Superior temporal gyrus (tissue), 1 donor: ENCODE measurements at regions not wholly inside any gene's neighbourhood (a gene's known extent, or its start where the extent isn't known, plus 50 kb on each side); places are given as distances from the start of the nearest gene placed in this dataset.

Experiments
- DNase-seq: peaks from one replicate; pipeline ENCODE4 v3.0.0-alpha.2; 2016; ENCODE audit errors: extremely low spot score

GRCh38 chr6:123747515-123747914, 56.1 kb upstream of the NKAIN2 start:
- DNase-seq: no peak

DNA sequence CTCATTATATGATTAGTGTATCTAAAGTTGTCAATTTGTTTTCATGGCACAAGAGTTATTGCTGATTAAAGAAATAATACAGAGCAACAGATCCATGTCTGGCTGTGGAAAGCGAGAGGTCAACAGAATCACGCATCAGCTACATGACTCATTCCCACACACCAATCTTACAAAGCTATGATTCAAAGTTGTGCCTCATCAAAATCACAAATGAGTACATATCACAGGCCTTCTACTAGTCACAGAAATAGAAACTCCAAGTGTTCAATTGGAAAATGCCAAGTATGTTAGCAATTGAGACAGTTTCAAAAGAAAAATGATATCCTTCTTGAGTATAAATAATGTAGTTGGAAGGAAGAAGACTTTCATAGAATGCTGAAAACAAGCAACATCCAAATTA, 57.8 kb upstream of the NKAIN2 start:
- peak; percentile 65 for DNase-seq

DNA sequence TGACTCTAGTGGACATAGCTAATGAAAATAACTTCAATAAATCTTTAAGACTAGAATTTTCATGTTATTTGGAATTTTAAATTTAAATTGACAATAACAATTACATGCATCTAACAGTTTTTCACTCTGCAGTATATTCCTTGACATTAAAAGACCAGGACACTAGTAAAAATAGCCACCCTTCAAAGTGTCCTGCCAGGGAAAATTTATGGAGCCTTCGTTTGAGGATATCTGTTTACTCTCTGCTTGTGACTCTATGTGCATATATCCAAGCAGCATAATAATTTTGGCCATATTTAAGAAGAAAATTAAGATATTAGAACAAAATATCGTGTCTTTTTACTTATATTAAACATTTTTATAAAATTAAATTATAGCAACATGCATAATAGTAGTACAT, 58.8 kb upstream of the NKAIN2 start:
- DNase-seq: no peak

GRCh38 chr6:123742626-123743025, 61.0 kb upstream of the NKAIN2 start:
- peak; percentile 46 for DNase-seq

- no peak for DNase-seq
Measured at GRCh38 chr6:123733180-123733579, 70.5 kb upstream of the NKAIN2 start.

DNA sequence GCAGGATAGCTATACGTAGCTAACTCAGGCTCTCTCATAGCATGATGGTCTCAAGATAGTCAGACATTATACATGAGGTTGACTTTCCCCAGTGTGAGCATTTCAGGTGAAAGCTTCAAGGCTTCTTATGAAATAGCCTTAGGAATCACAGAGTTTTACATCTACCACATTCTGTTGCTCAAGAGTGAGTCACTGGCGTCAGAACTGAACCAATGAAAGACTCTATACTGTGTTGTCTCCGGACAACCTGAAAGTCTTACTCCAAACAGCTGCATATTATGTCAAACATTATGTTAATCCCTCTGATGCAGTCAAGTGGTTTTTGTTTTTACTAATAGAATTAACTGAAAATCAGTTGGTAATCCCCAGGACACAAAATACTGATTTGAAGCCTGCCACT, 79.8 kb upstream of the TRDN start:
- no peak for DNase-seq

DNA sequence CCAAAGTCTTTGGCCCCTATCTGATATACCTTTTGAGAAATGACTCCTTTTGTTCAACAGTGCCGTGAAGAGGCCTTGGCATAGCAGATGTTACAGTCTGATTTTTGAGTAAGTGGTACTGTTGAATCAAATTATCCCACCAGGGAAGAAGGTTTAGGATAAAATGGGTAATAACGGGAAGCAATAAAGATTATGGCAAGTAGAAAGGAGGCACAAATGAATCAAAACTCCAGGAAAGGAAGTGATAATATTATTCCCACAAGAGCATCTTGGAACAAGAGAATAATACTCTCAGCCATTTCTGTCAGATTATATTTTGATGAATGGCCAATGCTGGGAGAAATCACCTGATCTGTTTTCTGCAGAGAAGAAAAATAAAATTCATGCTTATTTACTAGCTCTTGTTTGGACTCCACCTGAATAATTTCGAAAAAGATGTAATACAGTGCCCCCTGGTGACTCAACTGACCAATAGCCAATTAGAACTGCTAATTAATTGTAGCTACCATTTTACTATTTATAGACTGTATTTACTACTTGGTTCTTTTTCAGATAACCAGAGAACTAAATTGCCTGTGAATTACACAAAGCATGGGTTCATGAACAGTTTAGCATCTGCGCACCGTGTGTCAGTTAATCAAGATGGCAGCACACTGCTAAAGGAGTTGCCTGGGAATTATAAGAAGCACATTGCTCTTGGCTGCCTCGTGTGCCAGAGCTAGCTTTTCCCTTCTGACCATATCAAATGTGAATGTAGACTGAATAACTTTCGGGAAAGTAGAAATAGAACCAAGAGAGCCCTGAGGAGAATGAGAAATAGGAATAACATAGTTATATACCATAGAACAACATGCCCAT, 78.5 kb upstream of the TRDN start:
- peak; percentile 71 for DNase-seq

DNA sequence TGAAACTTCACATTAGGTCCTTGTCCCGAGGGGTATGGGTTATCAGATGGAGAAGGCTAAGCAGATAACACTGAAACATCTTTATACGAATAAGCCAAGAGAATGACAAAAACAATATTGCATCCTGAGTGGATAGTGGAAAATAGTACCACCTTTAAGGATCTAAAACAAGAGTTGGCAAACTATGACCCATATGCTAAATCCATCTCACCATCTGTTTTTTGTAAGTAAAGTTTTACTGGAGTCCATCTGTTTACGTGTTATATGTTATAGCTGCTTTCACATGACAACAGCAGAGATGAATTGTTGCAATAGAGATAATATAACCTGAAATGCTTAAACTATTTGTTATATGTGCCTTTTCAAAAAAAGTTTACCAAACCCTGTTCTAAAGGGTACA, 76.1 kb upstream of the TRDN start:
- peak; percentile 29 for DNase-seq

DNA sequence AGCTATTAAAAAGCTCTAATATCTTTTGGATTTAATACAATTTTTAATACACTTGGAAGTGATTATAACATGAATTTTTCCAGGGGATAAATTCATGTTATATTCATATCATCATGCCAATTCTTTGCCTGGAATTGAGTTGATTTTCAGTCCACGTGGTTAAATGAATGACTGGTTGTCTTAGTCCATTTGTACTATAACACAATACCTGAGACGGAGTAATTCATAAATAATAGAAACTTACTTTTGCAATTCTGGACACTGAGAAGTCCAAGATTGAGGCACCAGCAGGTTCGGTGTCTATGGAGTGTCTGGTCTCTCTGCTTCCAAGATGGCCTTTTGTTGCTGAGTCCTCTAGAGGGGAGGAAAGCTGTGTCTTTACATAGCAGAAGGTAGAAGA, 66.2 kb upstream of the TRDN start:
- DNase-seq: no peak

DNA sequence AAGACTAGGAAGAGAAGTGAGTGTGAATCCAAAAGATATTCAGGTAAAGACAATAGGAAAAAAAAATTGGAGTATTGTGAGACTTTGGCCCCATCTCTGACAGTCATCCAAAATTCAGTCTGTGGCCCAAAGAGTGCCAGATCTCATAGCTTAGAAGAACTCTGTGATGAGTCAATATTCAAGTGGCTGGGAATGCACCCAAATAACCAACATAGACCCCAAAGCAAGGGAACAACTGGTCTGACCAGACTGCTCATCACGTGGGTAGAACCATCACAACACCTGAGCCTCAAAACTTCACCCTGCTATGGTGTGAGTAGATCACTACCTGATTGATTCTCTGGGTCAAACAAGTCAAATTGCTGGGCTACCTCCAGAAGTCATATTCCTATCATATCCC, 51.1 kb upstream of the TRDN start:
- DNase-seq: no peak
